ENCODE measurements at regions not wholly inside any gene's neighbourhood (a gene's known extent, or its start where the extent isn't known, plus 50 kb on each side); places are given as distances from the start of the nearest gene placed in this dataset.
A peak's percentile ranks its signal among the peaks of the same experiment; 100 is the strongest.

GRCh38 chr12:115137812-115138521 is 454.0 kb upstream of the TBX3 start:
- 67% methylated on average over 12 of the region's 12 CpGs for WGBS (ENCODE audit: missing lambda C conversion rate)
- Histone ChIP-seq H3K27ac (no peak overlapping the region), H3K4me1 (0 out of 3 replicates have a peak, but pooled peaks cover 7% of the 10 kb centered on the region), H3K4me2 (no peak overlapping the region), H3K9me3 (no peaks in the 10 kb centered on the region), H3K4me3 (no peak overlapping the region)
- ATAC-seq = no peak
- ChIA-PET CTCF (interaction anchor here (0.6 kb wide), 1 partner anchor 42 kb away, joined by 3 read pairs; no protein-coding TSS in a partner anchor), POLR2A (no interaction called here)
- TF ChIP-seq ZC3H11A (IDR thresholded peaks at IDR 0.05) = no peak
- TF ChIP-seq, protein P1, sequence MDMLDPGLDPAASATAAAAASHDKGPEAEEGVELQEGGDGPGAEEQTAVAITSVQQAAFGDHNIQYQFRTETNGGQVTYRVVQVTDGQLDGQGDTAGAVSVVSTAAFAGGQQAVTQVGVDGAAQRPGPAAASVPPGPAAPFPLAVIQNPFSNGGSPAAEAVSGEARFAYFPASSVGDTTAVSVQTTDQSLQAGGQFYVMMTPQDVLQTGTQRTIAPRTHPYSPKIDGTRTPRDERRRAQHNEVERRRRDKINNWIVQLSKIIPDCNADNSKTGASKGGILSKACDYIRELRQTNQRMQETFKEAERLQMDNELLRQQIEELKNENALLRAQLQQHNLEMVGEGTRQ (IDR thresholded peaks at IDR 0.05) = peak; percentile 74
- no peak for DNase-seq (ENCODE audit: low read depth in 1 of 2, low spot score in 1 of 2)
- FAIRE-seq = no peak

DNA sequence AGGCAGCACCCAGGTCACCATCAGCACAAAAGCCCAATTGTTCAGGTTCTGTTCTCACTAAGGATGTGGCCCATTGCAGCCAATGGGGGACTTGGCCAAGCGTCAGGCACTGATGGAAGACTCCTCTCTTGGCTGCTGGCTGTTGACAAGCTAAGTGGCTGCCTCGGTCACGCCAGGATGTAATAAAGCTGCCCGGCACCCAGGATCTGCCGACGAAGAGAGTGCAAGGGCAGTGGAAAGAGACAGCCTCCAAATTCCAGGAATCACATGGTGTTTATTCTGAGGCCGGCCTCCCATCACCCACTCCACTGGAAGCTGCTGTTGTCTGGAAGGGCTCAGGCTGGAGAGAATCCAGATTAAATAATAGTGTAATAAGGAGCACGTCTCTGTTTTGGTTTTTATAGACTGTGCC is 451.8 kb upstream of the TBX3 start:
- 28% methylated on average over 8 of the region's 8 CpGs for WGBS (ENCODE audit: missing lambda C conversion rate)
- DNase-seq (ENCODE audit: low read depth in 1 of 2, low spot score in 1 of 2) = peak in 1 of 2 experiments; percentile 35

DNA sequence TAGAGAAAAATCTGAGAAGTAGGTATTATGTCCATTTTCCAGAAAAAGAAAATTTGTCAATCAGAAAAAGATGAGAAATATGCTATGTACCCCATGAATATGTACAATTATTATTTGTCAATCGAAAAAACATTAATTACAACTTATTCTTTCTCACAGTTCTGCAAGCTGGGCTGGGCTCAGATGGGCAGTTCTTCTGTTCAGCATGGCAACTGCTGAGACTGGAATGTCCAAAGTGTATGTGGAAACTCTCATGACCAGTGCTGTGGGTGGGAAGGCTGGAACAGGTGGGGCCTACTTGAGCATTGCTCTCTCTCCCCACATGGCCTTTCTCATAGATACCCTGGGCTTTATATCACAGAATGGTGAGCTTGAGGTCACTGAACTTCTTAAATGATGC is 450.3 kb upstream of the TBX3 start:
- ATAC-seq (no peak), FAIRE-seq (no peak), DNase-seq (ENCODE audit: low read depth in 1 of 2, low spot score in 1 of 2) (no peak)
- Histone ChIP-seq H3K4me1 (peaks cover 18% of the 10 kb centered on the region), H3K4me2 (no peak overlapping the region), H3K9me3 (no peaks in the 10 kb centered on the region), H3K4me3 (no peak overlapping the region), H3K27ac (no peak overlapping the region)
- 5% methylated on average over 1 of the region's 1 CpG for WGBS (ENCODE audit: missing lambda C conversion rate)
- CTCF ChIA-PET = interaction anchor here (1.8 kb wide), 1 partner anchor 450 kb away, joined by 6 read pairs; the partner anchor contains the start of gene TBX3
- POLR2A ChIA-PET = no interaction called here
- TF ChIP-seq HOXB5 (CRISPR knock-in tag; IDR thresholded peaks at IDR 0.05) (no peak), RCOR1 (IDR thresholded peaks at IDR 0.05; ENCODE audit: low read depth, low read length) (no peak), BHLHE40 (IDR thresholded peaks at IDR 0.05; ENCODE audit: low read depth, low read length) (no peak)

More for the DNA sequence above, 451.8 kb upstream of the TBX3 start:
- Histone ChIP-seq H3K9me3 (no peaks in the 10 kb centered on the region), H3K27ac (peak overlapping the region in 1 of 2 experiments; percentile 56; a peak in 2 of 6 replicates), H3K4me3 (no peak overlapping the region), H3K4me1 (0 out of 3 replicates have a peak, but pooled peaks cover 7% of the 10 kb centered on the region), H3K4me2 (peak overlapping the region; percentile 24; the same call in 2 of the 3 replicates)
- TF ChIP-seq CTCF (IDR thresholded peaks at IDR 0.05) (no peak), RCOR1 (IDR thresholded peaks at IDR 0.05; ENCODE audit: low read depth, low read length) (no peak), HDAC2 (IDR thresholded peaks at IDR 0.05) (no peak), ESRRA (IDR thresholded peaks at IDR 0.05; ENCODE audit: borderline replicate concordance, low read length) (no peak), CHD2 (IDR thresholded peaks at IDR 0.05; ENCODE audit: low read length, partially characterized antibody) (no peak), BCL3 (IDR thresholded peaks at IDR 0.05) (no peak), HOXB13 (CRISPR knock-in tag; IDR thresholded peaks at IDR 0.05; ENCODE audit: low read depth) (no peak), HEYL (CRISPR knock-in tag; IDR thresholded peaks at IDR 0.05) (no peak), FOSB (CRISPR knock-in tag; IDR thresholded peaks at IDR 0.05) (no peak), KDM5A (IDR thresholded peaks at IDR 0.05) (no peak), ZNF302 (CRISPR knock-in tag; IDR thresholded peaks at IDR 0.05) (no peak), JUNB (IDR thresholded peaks at IDR 0.05) (no peak), ZSCAN20 (CRISPR knock-in tag; IDR thresholded peaks at IDR 0.05) (no peak), RFX5 (IDR thresholded peaks at IDR 0.05) (no peak), NFE2L2 (conservative IDR thresholded peaks at IDR 0.05; ENCODE audit: low read length) (no peak), POLR2A (IDR thresholded peaks at IDR 0.05; ENCODE audit: low read length) (no peak), TFCP2L1 (CRISPR knock-in tag; IDR thresholded peaks at IDR 0.05) (no peak), RARB (CRISPR knock-in tag; IDR thresholded peaks at IDR 0.05) (no peak)
- TF ChIP-seq, protein P2, sequence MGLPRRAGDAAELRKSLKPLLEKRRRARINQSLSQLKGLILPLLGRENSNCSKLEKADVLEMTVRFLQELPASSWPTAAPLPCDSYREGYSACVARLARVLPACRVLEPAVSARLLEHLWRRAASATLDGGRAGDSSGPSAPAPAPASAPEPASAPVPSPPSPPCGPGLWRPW (IDR thresholded peaks at IDR 0.05) = no peak
- POLR2A ChIA-PET = no interaction called here
- ATAC-seq (peak; percentile 47 to 58; a peak in 3 of 6 replicates), FAIRE-seq (no peak)
- CTCF ChIA-PET = interaction anchor here (1.0 to 1.2 kb wide), 3 partner anchors 19 to 129 kb away, joined by 3 read pairs; no protein-coding TSS in a partner anchor

All from A549 (cell line).